ENCODE measurements at regions not wholly inside any gene's neighbourhood (a gene's known extent, or its start where the extent isn't known, plus 50 kb on each side); places are given as distances from the start of the nearest gene placed in this dataset.
"Not testable (repeated sequence)": the region's sequence is repeated elsewhere in the genome, so short reads cannot be mapped to it uniquely, and the experiment has no call there.

GRCh38 chr5:127133071-127133470, 59.8 kb upstream of the C5orf63 start:
- Histone ChIP-seq H3K27ac (ENCODE audit: insufficient read depth, low read length, poor library complexity, severe bottlenecking) (no peak overlapping the region), H3K36me3 (ENCODE audit: control insufficient read depth, insufficient read depth, low read length) (no peaks in the 10 kb centered on the region), H3K4me1 (ENCODE audit: control insufficient read depth, insufficient read depth, low read length, poor library complexity, severe bottlenecking) (no peaks in the 10 kb centered on the region), H3K9me3 (ENCODE audit: control insufficient read depth, low read length) (no peaks in the 10 kb centered on the region), H3K4me3 (ENCODE audit: insufficient read depth, low read depth, low read length, poor library complexity, severe bottlenecking) (no peak overlapping the region), H3K27me3 (replicated peaks; ENCODE audit: control insufficient read depth, insufficient read depth, low read length, poor library complexity, severe bottlenecking) (no peaks in the 10 kb centered on the region)
- DNase-seq, result no peak

GRCh38 chr5:127136908-127137307, 63.6 kb upstream of the C5orf63 start:
- Histone ChIP-seq H3K27ac (ENCODE audit: insufficient read depth, low read length, poor library complexity, severe bottlenecking) (no peak overlapping the region), H3K36me3 (ENCODE audit: control insufficient read depth, insufficient read depth, low read length) (no peaks in the 10 kb centered on the region), H3K4me1 (ENCODE audit: control insufficient read depth, insufficient read depth, low read length, poor library complexity, severe bottlenecking) (no peaks in the 10 kb centered on the region), H3K9me3 (ENCODE audit: control insufficient read depth, low read length) (no peaks in the 10 kb centered on the region), H3K27me3 (replicated peaks; ENCODE audit: control insufficient read depth, insufficient read depth, low read length, poor library complexity, severe bottlenecking) (no peaks in the 10 kb centered on the region), H3K4me3 (ENCODE audit: insufficient read depth, low read depth, low read length, poor library complexity, severe bottlenecking) (no peak overlapping the region)
- no peak for DNase-seq

GRCh38 chr5:127143722-127144121, 70.4 kb upstream of the C5orf63 start:
- DNase-seq, result no peak
- Histone ChIP-seq H3K4me1 (ENCODE audit: control insufficient read depth, insufficient read depth, low read length, poor library complexity, severe bottlenecking) (no peaks in the 10 kb centered on the region), H3K36me3 (ENCODE audit: control insufficient read depth, insufficient read depth, low read length) (no peaks in the 10 kb centered on the region), H3K27me3 (replicated peaks; ENCODE audit: control insufficient read depth, insufficient read depth, low read length, poor library complexity, severe bottlenecking) (no peaks in the 10 kb centered on the region), H3K9me3 (ENCODE audit: control insufficient read depth, low read length) (no peaks in the 10 kb centered on the region), H3K4me3 (ENCODE audit: insufficient read depth, low read depth, low read length, poor library complexity, severe bottlenecking) (no peak overlapping the region), H3K27ac (ENCODE audit: insufficient read depth, low read length, poor library complexity, severe bottlenecking) (no peak overlapping the region)

GRCh38 chr5:127153031-127153430, 79.7 kb upstream of the C5orf63 start:
- Histone ChIP-seq H3K9me3 (ENCODE audit: control insufficient read depth, low read length) (no peaks in the 10 kb centered on the region), H3K4me1 (ENCODE audit: control insufficient read depth, insufficient read depth, low read length, poor library complexity, severe bottlenecking) (no peaks in the 10 kb centered on the region), H3K27me3 (replicated peaks; ENCODE audit: control insufficient read depth, insufficient read depth, low read length, poor library complexity, severe bottlenecking) (no peaks in the 10 kb centered on the region), H3K4me3 (ENCODE audit: insufficient read depth, low read depth, low read length, poor library complexity, severe bottlenecking) (no peak overlapping the region), H3K27ac (ENCODE audit: insufficient read depth, low read length, poor library complexity, severe bottlenecking) (no peak overlapping the region), H3K36me3 (ENCODE audit: control insufficient read depth, insufficient read depth, low read length) (no peaks in the 10 kb centered on the region)
- no peak for DNase-seq

- Histone ChIP-seq H3K36me3 (ENCODE audit: control insufficient read depth, insufficient read depth, low read length) (no peaks in the 10 kb centered on the region), H3K4me3 (ENCODE audit: insufficient read depth, low read depth, low read length, poor library complexity, severe bottlenecking) (no peak overlapping the region), H3K27me3 (replicated peaks; ENCODE audit: control insufficient read depth, insufficient read depth, low read length, poor library complexity, severe bottlenecking) (no peaks in the 10 kb centered on the region), H3K4me1 (ENCODE audit: control insufficient read depth, insufficient read depth, low read length, poor library complexity, severe bottlenecking) (no peaks in the 10 kb centered on the region), H3K9me3 (ENCODE audit: control insufficient read depth, low read length) (no peaks in the 10 kb centered on the region), H3K27ac (ENCODE audit: insufficient read depth, low read length, poor library complexity, severe bottlenecking) (no peak overlapping the region)
- DNase-seq, result no peak
Measured at GRCh38 chr5:127153521-127153920, 80.2 kb upstream of the C5orf63 start.

GRCh38 chr5:127163750-127164149, 90.4 kb upstream of the C5orf63 start:
- Histone ChIP-seq H3K4me3 (ENCODE audit: insufficient read depth, low read depth, low read length, poor library complexity, severe bottlenecking) (no peak overlapping the region), H3K27ac (ENCODE audit: insufficient read depth, low read length, poor library complexity, severe bottlenecking) (no peak overlapping the region), H3K4me1 (ENCODE audit: control insufficient read depth, insufficient read depth, low read length, poor library complexity, severe bottlenecking) (no peaks in the 10 kb centered on the region), H3K36me3 (ENCODE audit: control insufficient read depth, insufficient read depth, low read length) (no peaks in the 10 kb centered on the region), H3K27me3 (replicated peaks; ENCODE audit: control insufficient read depth, insufficient read depth, low read length, poor library complexity, severe bottlenecking) (no peaks in the 10 kb centered on the region), H3K9me3 (ENCODE audit: control insufficient read depth, low read length) (no peaks in the 10 kb centered on the region)
- no peak for DNase-seq

GRCh38 chr5:127170918-127171600, 97.8 kb upstream of the C5orf63 start:
- H3K27me3 ChIP-seq (replicated peaks; ENCODE audit: control insufficient read depth, insufficient read depth, low read length, poor library complexity, severe bottlenecking), result no peaks in the 10 kb centered on the region
- DNase-seq, result no peak
- no peaks in the 10 kb centered on the region for H3K4me1 ChIP-seq (ENCODE audit: control insufficient read depth, insufficient read depth, low read length, poor library complexity, severe bottlenecking)
- no peaks in the 10 kb centered on the region for H3K36me3 ChIP-seq (ENCODE audit: control insufficient read depth, insufficient read depth, low read length)
- H3K9me3 ChIP-seq (ENCODE audit: control insufficient read depth, low read length), result no peaks in the 10 kb centered on the region
- no peak overlapping the region for H3K4me3 ChIP-seq (ENCODE audit: insufficient read depth, low read depth, low read length, poor library complexity, severe bottlenecking)
- no peak overlapping the region for H3K27ac ChIP-seq (ENCODE audit: insufficient read depth, low read length, poor library complexity, severe bottlenecking)

- H3K4me1 ChIP-seq (ENCODE audit: control insufficient read depth, insufficient read depth, low read length, poor library complexity, severe bottlenecking), result no peaks in the 10 kb centered on the region
- H3K36me3 ChIP-seq (ENCODE audit: control insufficient read depth, insufficient read depth, low read length), result no peaks in the 10 kb centered on the region
- H3K9me3 ChIP-seq (ENCODE audit: control insufficient read depth, low read length), result no peaks in the 10 kb centered on the region
- no peak overlapping the region for H3K27ac ChIP-seq (ENCODE audit: insufficient read depth, low read length, poor library complexity, severe bottlenecking)
- no peaks in the 10 kb centered on the region for H3K27me3 ChIP-seq (replicated peaks; ENCODE audit: control insufficient read depth, insufficient read depth, low read length, poor library complexity, severe bottlenecking)
- H3K4me3 ChIP-seq (ENCODE audit: insufficient read depth, low read depth, low read length, poor library complexity, severe bottlenecking), result no peak overlapping the region
- DNase-seq, result no peak
Measured at GRCh38 chr5:127176769-127177168, 103.5 kb upstream of the C5orf63 start.

GRCh38 chr5:127182631-127183030, 108.0 kb upstream of the MEGF10 start:
- not testable (repeated sequence) for H3K9me3 ChIP-seq (ENCODE audit: control insufficient read depth, low read length); H3K27ac ChIP-seq (ENCODE audit: insufficient read depth, low read length, poor library complexity, severe bottlenecking); H3K4me3 ChIP-seq (ENCODE audit: insufficient read depth, low read depth, low read length, poor library complexity, severe bottlenecking); DNase-seq; H3K4me1 ChIP-seq (ENCODE audit: control insufficient read depth, insufficient read depth, low read length, poor library complexity, severe bottlenecking); H3K27me3 ChIP-seq (replicated peaks; ENCODE audit: control insufficient read depth, insufficient read depth, low read length, poor library complexity, severe bottlenecking); H3K36me3 ChIP-seq (ENCODE audit: control insufficient read depth, insufficient read depth, low read length)

GRCh38 chr5:127183332-127183731, 107.3 kb upstream of the MEGF10 start:
- no peak overlapping the region for H3K27ac ChIP-seq (ENCODE audit: insufficient read depth, low read length, poor library complexity, severe bottlenecking)
- no peaks in the 10 kb centered on the region for H3K4me1 ChIP-seq (ENCODE audit: control insufficient read depth, insufficient read depth, low read length, poor library complexity, severe bottlenecking)
- no peaks in the 10 kb centered on the region for H3K9me3 ChIP-seq (ENCODE audit: control insufficient read depth, low read length)
- no peak overlapping the region for H3K4me3 ChIP-seq (ENCODE audit: insufficient read depth, low read depth, low read length, poor library complexity, severe bottlenecking)
- H3K36me3 ChIP-seq (ENCODE audit: control insufficient read depth, insufficient read depth, low read length), result no peaks in the 10 kb centered on the region
- no peaks in the 10 kb centered on the region for H3K27me3 ChIP-seq (replicated peaks; ENCODE audit: control insufficient read depth, insufficient read depth, low read length, poor library complexity, severe bottlenecking)
- no peak for DNase-seq
